ENCODE measurements at regions not wholly inside any gene's neighbourhood (a gene's known extent, or its start where the extent isn't known, plus 50 kb on each side); places are given as distances from the start of the nearest gene placed in this dataset.
A peak's percentile ranks its signal among the peaks of the same experiment; 100 is the strongest.
"Not testable (repeated sequence)": the region's sequence is repeated elsewhere in the genome, so short reads cannot be mapped to it uniquely, and the experiment has no call there.

DNA sequence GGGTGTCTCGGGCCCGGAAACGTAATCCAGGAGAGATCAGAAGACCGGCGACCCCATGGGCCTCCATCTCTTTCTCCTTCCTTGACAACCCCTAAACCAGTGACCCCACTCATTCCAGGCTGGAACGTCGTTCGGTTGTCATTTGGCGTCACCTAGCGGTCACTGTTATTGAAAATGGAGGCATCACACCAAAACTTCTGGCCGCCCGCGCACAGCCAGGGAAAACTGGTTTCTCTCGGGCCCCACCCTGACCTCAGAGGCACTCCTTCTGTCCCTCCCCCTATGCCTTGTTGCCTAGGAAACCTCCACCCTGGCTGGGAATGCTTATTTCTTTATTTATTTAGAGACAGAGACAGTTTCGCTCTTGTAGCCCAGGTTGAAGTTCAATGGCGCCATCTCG, 2327.3 kb upstream of the TPTE start:
- DNase-seq: not testable (repeated sequence)

DNA sequence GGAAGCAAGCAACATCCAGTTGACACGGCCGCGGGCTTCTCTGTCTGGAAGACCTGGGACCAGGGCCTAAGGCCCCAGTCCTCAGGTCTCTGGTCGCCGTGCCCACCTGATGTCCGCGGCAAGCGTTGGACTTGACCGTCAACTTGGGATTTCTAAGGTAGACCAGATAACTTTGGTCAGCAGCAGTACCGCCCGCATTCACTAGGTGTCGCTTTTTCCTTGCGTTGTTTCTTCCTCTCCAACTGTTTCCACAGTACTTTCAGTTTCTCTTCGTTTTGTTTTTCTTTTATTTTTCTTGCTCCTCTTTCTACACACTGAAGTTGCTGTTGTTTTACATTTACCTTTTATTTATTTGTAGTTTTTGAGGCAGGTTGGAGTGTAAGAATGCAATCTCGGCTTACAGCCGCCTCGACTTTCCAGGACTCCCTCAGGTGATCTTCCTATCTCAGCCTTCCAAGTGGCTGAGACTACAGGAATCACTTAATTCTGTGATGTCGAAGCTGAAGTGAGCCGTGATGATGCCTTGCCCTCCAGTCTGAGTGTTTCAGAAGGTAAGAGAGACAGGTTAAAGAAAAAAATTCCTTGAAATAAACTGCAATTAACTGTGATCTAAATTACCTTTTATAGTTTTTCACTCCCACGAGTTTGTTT, 2323.9 kb upstream of the TPTE start:
- not testable (repeated sequence) for DNase-seq

DNA sequence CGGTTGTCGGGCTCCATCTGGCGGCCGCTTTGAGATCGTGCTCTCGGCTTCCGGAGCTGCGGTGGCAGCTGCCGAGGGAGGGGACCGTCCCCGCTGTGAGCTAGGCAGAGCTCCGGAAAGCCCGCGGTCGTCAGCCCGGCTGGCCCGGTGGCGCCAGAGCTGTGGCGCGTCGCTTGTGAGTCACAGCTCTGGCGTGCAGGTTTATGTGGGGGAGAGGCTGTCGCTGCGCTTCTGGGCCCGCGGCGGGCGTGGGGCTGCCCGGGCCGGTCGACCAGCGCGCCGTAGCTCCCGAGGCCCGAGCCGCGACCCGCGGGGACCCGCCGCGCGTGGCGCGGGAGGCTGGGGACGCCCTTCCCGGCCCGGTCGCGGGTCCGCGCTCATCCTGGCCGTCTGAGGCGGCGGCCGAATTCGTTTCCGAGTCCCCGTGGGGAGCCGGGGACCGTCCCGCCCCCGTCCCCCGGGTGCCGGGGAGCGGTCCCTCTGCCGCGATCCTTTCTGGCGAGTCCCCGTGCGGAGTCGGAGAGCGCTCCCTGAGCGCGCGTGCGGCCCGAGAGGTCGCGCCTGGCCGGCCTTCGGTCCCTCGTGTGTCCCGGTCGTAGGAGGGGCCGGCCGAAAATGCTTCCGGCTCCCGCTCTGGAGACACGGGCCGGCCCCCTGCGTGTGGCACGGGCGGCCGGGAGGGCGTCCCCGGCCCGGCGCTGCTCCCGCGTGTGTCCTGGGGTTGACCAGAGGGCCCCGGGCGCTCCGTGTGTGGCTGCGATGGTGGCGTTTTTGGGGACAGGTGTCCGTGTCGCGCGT, 2316.1 kb upstream of the TPTE start:
- DNase-seq: not testable (repeated sequence)

DNA sequence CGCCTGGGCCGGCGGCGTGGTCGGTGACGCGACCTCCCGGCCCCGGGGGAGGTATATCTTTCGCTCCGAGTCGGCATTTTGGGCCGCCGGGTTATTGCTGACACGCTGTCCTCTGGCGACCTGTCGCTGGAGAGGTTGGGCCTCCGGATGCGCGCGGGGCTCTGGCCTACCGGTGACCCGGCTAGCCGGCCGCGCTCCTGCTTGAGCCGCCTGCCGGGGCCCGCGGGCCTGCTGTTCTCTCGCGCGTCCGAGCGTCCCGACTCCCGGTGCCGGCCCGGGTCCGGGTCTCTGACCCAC, 2315.5 kb upstream of the TPTE start:
- DNase-seq: not testable (repeated sequence)

DNA sequence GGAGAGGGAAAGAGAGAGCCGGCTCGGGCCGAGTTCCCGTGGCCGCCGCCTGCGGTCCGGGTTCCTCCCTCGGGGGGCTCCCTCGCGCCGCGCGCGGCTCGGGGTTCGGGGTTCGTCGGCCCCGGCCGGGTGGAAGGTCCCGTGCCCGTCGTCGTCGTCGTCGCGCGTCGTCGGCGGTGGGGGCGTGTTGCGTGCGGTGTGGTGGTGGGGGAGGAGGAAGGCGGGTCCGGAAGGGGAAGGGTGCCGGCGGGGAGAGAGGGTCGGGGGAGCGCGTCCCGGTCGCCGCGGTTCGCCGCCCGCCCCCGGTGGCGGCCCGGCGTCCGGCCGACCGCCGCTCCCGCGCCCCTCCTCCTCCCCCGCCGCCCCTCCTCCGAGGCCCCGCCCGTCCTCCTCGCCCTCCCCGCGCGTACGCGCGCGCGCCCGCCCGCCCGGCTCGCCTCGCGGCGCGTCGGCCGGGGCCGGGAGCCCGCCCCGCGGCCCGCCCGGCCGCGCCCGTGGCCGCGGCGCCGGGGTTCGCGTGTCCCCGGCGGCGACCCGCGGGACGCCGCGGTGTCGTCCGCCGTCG, 2308.3 kb upstream of the TPTE start:
- not testable (repeated sequence) for DNase-seq

DNA sequence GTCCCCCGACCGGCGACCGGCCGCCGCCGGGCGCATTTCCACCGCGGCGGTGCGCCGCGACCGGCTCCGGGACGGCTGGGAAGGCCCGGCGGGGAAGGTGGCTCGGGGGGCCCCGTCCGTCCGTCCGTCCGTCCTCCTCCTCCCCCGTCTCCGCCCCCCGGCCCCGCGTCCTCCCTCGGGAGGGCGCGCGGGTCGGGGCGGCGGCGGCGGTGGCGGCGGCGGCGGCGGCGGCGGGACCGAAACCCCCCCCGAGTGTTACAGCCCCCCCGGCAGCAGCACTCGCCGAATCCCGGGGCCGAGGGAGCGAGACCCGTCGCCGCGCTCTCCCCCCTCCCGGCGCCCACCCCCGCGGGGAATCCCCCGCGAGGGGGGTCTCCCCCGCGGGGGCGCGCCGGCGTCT, 2306.8 kb upstream of the TPTE start:
- DNase-seq: not testable (repeated sequence)

DNA sequence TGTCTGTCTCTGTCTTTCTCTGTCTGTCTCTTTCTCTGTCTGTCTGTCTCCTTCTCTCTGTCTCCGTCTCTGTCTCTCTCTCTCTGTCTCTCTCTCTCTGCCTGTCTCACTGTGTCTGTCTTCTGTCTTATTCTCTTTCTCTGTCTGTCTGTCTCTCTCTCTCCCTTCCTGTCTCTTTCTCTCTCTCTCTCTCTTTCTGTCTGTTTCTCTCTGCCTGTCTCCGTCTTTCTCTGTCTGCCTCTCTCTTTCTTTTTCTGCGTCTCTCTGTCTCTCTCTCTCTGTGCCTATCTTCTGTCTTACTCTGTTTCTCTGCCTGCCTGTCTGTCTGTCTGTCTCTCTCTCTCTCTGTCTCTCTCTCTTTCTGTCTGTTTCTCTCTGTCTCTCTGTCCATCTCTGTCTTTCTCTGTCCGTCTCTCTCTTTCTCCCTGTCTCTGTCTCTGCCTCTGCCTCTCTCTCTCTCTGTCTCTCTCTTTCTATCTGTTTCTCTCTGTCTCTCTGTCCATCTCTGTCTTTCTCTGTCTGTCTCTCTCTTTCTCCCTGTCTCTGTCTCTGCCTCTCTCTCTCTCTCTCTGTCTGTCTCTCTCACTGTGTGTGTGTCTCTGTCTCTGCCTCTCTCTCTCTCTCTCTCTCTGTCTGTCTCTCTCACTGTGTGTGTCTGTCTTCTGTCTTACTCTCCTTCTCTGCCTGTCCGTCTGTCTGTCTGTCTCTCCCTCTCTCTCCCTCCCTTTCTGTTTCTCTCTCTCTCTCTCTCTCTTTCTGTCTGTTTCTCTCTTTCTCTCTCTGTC, 2291.8 kb upstream of the TPTE start:
- DNase-seq: not testable (repeated sequence)

DNA sequence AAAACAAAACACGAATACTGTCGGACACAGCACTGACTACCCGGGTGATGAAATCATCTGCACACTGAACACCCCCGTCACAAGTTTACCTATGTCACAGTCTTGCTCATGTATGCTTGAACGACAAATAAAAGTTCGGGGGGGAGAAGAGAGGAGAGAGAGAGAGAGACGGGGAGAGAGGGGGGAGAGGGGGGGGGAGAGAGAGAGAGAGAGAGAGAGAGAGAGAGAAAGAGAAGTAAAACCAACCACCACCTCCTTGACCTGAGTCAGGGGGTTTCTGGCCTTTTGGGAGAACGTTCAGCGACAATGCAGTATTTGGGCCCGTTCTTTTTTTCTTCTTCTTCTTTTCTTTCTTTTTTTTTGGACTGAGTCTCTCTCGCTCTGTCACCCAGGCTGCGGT, 2290.1 kb upstream of the TPTE start:
- DNase-seq: not testable (repeated sequence)

DNA sequence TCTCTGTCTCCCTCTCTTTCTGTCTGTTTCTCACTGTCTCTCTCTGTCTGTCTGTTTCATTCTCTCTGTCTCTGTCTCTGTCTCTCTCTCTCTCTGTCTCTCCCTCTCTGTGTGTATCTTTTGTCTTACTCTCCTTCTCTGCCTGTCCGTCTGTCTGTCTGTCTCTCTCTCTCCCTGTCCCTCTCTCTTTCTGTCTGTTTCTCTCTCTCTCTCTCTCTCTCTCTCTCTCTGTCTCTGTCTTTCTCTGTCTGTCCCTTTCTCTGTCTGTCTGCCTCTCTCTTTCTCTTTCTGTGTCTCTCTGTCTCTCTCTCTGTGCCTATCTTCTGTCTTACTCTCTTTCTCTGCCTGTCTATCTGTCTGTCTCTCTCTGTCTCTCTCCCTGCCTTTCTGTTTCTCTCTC, 2288.4 kb upstream of the TPTE start:
- not testable (repeated sequence) for DNase-seq

DNA sequence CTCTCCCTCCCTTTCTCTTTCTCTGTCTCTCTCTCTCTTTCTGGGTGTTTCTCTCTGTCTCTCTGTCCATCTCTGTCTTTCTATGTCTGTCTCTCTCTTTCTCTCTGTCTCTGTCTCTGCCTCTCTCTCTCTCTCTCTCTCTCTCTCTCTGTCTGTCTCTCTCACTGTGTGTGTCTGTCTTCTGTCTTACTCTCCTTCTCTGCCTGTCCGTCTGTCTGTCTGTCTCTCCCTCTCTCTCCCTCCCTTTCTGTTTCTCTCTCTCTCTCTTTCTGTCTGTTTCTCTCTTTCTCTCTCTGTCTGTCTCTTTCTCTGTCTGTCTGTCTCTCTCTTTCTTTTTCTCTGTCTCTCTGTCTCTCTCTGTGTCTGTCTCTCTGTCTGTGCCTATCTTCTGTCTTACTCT, 2287.3 kb upstream of the TPTE start:
- DNase-seq: not testable (repeated sequence)

DNA sequence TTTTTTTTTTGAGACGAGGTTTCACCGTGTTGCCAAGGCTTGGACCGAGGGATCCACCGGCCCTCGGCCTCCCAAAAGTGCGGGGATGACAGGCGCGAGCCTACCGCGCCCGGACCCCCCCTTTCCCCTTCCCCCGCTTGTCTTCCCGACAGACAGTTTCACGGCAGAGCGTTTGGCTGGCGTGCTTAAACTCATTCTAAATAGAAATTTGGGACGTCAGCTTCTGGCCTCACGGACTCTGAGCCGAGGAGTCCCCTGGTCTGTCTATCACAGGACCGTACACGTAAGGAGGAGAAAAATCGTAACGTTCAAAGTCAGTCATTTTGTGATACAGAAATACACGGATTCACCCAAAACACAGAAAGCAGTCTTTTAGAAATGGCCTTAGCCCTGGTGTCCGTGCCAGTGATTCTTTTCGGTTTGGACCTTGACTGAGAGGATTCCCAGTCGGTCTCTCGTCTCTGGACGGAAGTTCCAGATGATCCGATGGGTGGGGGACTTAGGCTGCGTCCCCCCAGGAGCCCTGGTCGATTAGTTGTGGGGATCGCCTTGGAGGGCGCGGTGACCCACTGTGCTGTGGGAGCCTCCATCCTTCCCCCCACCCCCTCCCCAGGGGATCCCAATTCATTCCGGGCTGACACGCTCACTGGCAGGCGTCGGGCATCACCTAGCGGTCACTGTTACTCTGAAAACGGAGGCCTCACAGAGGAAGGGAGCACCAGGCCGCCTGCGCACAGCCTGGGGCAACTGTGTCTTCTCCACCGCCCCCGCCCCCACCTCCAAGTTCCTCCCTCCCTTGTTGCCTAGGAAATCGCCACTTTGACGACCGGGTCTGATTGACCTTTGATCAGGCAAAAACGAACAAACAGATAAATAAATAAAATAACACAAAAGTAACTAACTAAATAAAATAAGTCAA, 2276.4 kb upstream of the TPTE start:
- not testable (repeated sequence) for DNase-seq

DNA sequence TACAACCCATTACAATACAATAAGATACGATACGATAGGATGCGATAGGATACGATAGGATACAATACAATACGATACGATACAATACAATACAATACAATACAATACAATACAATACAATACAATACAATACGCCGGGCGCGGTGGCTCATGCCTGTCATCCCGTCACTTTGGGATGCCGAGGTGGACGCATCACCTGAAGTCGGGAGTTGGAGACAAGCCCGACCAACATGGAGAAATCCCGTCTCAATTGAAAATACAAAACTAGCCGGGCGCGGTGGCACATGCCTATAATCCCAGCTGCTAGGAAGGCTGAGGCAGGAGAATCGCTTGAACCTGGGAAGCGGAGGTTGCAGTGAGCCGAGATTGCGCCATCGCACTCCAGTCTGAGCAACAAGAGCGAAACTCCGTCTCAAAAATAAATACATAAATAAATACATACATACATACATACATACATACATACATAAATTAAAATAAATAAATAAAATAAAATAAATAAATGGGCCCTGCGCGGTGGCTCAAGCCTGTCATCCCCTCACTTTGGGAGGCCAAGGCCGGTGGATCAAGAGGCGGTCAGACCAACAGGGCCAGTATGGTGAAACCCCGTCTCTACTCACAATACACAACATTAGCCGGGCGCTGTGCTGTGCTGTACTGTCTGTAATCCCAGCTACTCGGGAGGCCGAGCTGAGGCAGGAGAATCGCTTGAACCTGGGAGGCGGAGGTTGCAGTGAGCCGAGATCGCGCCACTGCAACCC, 2275.6 kb upstream of the TPTE start:
- DNase-seq: not testable (repeated sequence)

DNA sequence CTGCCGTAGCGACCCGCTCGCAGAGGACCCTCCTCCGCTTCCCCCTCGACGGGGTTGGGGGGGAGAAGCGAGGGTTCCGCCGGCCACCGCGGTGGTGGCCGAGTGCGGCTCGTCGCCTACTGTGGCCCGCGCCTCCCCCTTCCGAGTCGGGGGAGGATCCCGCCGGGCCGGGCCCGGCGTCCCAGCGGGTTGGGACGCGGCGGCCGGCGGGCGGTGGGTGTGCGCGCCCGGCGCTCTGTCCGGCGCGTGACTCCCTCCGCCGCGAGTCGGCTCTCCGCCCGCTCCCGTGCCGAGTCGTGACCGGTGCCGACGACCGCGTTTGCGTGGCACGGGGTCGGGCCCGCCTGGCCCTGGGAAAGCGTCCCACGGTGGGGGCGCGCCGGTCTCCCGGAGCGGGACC, 2269.7 kb upstream of the TPTE start:
- not testable (repeated sequence) for DNase-seq

DNA sequence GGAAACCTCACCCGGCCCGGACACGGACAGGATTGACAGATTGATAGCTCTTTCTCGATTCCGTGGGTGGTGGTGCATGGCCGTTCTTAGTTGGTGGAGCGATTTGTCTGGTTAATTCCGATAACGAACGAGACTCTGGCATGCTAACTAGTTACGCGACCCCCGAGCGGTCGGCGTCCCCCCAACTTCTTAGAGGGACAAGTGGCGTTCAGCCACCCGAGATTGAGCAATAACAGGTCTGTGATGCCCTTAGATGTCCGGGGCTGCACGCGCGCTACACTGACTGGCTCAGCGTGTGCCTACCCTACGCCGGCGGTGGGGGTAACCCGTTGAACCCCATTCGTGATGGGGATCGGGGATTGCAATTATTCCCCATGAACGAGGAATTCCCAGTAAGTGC, 2266.3 kb upstream of the TPTE start:
- DNase-seq: not testable (repeated sequence)

DNA sequence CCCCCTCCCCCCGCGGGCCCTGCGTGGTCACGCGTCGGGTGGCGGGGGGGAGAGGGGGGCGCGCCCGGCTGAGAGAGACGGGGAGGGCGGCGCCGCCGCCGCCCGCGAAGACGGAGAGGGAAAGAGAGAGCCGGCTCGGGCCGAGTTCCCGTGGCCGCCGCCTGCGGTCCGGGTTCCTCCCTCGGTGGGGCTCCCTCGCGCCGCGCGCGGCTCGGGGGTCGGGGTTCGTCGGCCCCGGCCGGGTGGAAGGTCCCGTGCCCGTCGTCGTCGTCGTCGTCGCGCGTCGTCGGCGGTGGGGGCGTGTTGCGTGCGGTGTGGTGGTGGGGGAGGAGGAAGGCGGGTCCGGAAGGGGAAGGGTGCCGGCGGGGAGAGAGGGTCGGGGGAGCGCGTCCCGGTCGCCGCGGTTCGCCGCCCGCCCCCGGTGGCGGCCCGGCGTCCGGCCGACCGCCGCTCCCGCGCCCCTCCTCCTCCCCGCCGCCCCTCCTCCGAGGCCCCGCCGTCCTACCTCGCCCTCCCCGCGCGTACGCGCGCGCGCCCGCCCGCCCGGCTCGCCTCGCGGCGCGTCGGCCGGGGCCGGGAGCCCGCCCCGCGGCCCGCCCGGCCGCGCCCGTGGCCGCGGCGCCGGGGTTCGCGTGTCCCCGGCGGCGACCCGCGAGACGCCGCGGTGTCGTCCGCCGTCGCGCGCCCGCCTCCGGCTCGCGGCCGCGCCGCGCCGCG, 2264.1 kb upstream of the TPTE start:
- DNase-seq: peak; percentile 1

DNA sequence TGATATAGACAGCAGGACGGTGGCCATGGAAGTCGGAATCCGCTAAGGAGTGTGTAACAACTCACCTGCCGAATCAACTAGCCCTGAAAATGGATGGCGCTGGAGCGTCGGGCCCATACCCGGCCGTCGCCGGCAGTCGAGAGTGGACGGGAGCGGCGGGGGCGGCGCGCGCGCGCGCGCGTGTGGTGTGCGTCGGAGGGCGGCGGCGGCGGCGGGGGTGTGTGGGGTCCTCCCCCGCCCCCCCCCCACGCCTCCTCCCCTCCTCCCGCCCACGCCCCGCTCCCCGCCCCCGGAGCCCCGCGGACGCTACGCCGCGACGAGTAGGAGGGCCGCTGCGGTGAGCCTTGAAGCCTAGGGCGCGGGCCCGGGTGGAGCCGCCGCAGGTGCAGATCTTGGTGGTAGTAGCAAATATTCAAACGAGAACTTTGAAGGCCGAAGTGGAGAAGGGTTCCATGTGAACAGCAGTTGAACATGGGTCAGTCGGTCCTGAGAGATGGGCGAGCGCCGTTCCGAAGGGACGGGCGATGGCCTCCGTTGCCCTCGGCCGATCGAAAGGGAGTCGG, 2261.2 kb upstream of the TPTE start:
- not testable (repeated sequence) for DNase-seq
